T-helper 17 cell (primary cell): ENCODE measurements at regions not wholly inside any gene's neighbourhood (a gene's known extent, or its start where the extent isn't known, plus 50 kb on each side); places are given as distances from the start of the nearest gene placed in this dataset.

ENCODE experiments used
- ATAC-seq: fragments of 150-1000 bp; cut with Tn5 transposase; 2 replicates; pipeline ENCODE4 v1.10.0; 2021; ENCODE audit warnings: mild to moderate bottlenecking, moderate library complexity
- DNase-seq, 3 donors: peaks; one replicate each; pipeline versions ENCODE4 v3.0.0 to v3.0.0-alpha.2; 2020 to 2021
- H3K9me3 ChIP-seq: one replicate; pipeline ENCODE4 v1.7.0; 2013; ENCODE audit warnings: low read length, mild to moderate bottlenecking; ENCODE audit not compliant: control insufficient read depth, poor library complexity, severe bottlenecking
- H3K27ac Mint-ChIP-seq: one replicate; pipeline ENCODE4 v1.8.0; 2022; ENCODE audit warnings: mild to moderate bottlenecking, moderate library complexity, mixed read lengths
- H3K27me3 Mint-ChIP-seq: one replicate; pipeline ENCODE4 v1.8.0; 2022; ENCODE audit warnings: mixed read lengths
- H3K36me3 Mint-ChIP-seq: one replicate; pipeline ENCODE4 v1.8.0; 2022; ENCODE audit warnings: low read depth, mixed read lengths
- H3K4me1 Mint-ChIP-seq: one replicate; pipeline ENCODE4 v1.8.0; 2022; ENCODE audit warnings: mild to moderate bottlenecking, mixed read lengths
- H3K4me3 Mint-ChIP-seq: one replicate; pipeline ENCODE4 v1.8.0; 2022; ENCODE audit warnings: mild to moderate bottlenecking, moderate library complexity, mixed read lengths

DNA sequence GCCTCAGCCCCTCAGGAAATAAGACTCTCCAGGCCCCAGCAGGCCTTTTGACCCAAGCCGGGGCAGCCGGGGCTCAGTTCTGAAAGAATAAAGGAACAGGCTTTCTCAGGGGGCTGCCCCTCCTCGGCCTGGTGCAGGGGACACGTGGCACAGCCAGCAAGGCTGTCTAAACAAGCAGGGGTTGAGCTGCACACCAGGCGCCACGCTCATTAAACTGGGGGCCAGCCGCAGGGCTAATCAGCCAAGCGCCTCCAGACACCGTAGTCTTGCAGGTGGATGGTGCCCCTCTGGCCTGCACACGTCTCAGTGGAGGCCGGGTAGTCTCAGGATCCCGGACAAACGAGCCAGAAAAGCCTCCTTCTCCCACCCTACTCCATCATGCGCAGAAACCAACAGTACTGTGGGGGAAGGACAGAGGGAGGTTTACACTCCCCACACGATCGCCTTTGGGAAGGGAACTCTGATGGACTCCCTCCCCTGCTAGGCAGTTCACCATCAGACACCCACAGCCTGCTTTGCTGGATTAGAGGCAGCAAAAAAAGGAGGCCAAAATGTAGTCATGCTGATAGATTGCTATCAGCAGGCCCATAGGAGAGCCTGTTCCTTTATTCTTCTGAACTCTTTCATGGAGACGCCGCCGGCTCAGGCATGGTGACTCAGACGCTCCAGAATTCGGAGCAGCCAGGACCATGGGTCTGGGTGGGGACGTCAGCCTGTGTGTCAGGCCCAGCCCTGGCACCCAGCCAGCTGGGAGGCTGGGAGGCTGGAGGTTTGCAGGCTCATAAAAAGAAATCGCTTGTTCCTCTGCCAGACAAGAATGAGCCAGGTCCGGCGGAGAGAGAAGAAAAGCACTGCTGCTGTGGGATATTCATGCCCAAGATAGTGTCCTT, 342.4 kb downstream of the BCOR start:
- H3K4me1 Mint-ChIP-seq, result peaks cover 5% of the 10 kb centered on the region
- DNase-seq (peak in 1 of 3 donors; percentile 9), ATAC-seq (no peak)
- no peak overlapping the region for H3K4me3 Mint-ChIP-seq
- no peaks in the 10 kb centered on the region for H3K9me3 ChIP-seq
- no peaks in the 10 kb centered on the region for H3K36me3 Mint-ChIP-seq
- H3K27ac Mint-ChIP-seq, result no peak overlapping the region
- no peaks in the 10 kb centered on the region for H3K27me3 Mint-ChIP-seq

DNA sequence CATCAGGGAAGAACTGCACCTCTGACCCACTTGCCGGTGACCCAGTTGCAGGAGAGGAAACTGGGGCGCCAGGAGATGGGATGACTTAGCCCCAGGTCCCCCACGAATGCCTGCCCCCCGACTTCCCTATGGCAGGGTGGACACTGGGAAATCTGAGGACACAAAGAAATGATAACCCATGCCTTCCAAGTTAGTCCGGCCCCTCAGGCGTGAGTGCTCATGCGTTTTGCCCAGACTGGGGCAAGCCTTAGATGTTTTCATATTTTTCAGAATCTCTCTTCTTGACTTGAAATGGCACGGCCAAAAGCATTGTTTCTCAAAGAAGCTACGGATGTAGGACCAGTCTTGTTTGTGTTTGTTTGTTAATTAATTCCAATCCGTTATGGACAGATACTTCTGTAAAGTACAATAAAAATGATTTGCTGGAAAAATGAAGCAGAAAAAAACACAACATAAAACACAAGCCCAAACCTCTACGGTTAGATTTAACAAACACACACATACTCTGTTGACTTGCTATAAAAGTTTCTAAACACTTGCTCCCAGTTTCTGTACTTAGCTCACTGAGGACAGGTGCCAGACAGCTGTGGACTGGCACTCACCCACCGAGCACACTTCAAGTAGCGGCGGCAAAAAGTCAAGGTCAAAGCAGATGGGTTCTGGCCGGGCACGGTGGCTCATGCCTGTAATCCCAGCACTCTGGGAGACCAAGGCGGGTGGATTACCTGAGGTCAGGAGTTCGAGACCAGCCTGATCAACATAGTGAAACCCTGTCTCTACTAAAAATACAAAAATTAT, 341.5 kb downstream of the BCOR start:
- Mint-ChIP-seq H3K36me3 (no peaks in the 10 kb centered on the region), H3K27ac (no peak overlapping the region), H3K4me1 (peaks cover 5% of the 10 kb centered on the region), H3K4me3 (no peak overlapping the region), H3K27me3 (no peaks in the 10 kb centered on the region)
- DNase-seq (no peak), ATAC-seq (no peak)
- no peaks in the 10 kb centered on the region for H3K9me3 ChIP-seq

DNA sequence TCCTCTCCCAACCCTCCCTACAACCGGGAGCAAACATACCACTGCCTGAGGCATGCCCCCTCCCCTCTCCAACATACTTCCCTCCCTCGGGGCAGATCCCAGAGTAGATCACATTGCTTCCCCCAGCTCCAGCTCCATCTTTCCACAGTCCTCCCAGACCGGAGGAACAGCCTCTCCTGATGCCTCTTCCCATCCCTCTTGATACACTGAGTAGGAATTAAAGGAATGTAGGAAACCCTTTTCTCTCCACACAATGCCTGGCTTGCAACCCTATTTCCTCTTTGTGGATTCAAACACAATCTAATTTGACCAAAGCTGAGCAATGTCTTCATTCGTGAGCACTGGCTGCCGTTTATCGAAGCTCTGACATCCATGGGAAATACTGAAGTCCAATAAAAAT, 339.8 kb downstream of the BCOR start:
- DNase-seq (no peak), ATAC-seq (no peak)
- Mint-ChIP-seq H3K27ac (no peak overlapping the region), H3K27me3 (no peaks in the 10 kb centered on the region), H3K4me3 (no peak overlapping the region), H3K36me3 (no peaks in the 10 kb centered on the region), H3K4me1 (peaks cover 5% of the 10 kb centered on the region)
- H3K9me3 ChIP-seq, result no peaks in the 10 kb centered on the region

DNA sequence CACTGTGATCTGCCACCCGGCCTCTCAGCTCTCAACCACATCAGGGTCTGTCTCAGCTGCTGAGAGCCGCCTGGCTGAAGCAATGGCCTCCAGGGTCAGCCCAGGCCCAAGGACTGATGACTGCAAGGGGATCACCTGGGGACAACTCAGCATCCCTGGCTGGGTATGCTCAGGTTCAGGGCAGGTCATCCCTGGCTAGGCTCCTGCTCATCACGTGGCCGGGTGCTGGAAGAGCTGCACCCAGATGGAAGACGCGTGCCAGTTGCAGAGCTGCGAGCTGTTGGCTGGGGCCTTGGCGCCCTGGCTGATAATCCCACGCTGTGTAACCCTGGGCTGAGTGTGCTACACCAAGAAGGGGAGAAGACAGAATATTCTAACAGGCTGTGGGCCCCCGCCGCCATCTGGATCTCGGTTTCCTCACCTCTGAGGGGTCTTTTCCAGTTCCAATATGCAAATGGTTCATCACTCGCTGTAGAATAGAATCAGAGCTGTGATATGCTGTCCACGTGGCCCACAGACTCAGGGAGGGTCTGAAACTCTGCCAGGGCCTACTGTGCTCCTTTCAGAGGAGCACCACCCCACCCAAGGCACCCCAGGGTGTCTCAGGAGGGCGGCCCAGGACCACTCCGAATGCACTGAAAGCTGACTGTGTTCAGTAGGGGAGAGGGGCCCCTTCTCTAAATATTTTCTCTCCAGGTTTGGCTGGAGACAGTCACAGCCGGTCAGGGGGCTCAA, 338.8 kb downstream of the BCOR start:
- Mint-ChIP-seq H3K36me3 (no peaks in the 10 kb centered on the region), H3K4me1 (peaks cover 3% of the 10 kb centered on the region), H3K4me3 (no peak overlapping the region), H3K27ac (no peak overlapping the region), H3K27me3 (no peaks in the 10 kb centered on the region)
- H3K9me3 ChIP-seq, result no peaks in the 10 kb centered on the region
- ATAC-seq, result no peak
- DNase-seq, result no peak

DNA sequence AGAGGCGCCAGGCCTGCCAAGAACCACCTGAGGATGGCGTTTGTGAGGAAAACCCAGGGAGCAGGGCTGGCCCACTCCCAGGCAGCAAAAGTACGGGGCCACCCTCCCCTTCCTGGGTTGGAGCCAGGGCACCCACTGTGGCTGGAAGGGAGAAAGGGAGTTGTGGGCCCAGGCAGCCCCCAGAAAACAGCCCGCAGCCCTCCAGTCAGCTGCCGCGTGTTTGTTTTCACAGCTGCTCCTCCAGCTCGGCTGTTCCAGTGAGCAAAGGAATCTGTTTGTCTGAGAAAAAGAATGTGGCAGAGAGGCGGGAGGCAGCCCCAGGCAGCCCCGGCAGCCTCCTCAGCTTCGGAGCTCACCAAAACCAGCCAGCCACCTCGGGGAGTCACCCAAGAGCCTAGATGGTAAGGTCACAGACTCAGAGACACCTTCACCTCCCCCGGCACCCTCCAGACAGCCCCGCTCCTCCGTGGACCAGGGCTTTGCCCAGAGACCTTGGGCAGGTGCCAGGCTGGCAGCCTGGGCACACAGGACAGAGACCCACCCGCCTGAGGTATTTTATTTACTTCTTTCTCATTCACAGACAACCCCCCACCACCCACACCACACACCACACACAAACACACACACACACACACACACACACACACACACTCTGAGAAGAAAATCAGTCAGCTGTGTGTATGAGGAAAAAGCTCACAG, 338.1 kb downstream of the BCOR start:
- ATAC-seq (no peak), DNase-seq (no peak)
- Mint-ChIP-seq H3K27me3 (no peaks in the 10 kb centered on the region), H3K4me1 (peaks cover 3% of the 10 kb centered on the region), H3K27ac (no peak overlapping the region), H3K4me3 (no peak overlapping the region), H3K36me3 (no peaks in the 10 kb centered on the region)
- H3K9me3 ChIP-seq, result no peaks in the 10 kb centered on the region

DNA sequence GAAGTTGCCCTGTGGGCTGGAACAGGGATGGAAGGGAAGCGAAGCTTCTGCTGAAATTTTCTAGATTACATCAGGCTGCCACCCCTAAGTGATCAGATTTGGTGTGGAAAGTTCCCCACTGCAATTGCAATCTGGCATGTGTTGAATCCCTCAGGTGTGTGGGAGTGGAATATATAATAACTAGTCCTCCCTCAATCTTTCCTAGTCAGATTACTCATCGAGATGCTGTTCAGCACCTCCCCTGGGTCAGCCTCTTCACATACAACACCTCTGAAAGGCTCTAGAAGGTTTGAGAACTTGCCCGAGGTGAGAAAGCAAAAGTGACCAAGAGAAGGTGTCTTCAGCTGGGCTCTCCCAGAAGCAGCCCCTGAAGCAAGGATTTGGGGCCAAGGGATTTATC, 336.8 kb downstream of the BCOR start:
- no peak overlapping the region for H3K4me3 Mint-ChIP-seq
- no peaks in the 10 kb centered on the region for H3K36me3 Mint-ChIP-seq
- H3K27me3 Mint-ChIP-seq, result no peaks in the 10 kb centered on the region
- DNase-seq, result no peak
- no peak overlapping the region for H3K27ac Mint-ChIP-seq
- no peaks in the 10 kb centered on the region for H3K9me3 ChIP-seq
- H3K4me1 Mint-ChIP-seq, result peaks cover 8% of the 10 kb centered on the region
- no peak for ATAC-seq

DNA sequence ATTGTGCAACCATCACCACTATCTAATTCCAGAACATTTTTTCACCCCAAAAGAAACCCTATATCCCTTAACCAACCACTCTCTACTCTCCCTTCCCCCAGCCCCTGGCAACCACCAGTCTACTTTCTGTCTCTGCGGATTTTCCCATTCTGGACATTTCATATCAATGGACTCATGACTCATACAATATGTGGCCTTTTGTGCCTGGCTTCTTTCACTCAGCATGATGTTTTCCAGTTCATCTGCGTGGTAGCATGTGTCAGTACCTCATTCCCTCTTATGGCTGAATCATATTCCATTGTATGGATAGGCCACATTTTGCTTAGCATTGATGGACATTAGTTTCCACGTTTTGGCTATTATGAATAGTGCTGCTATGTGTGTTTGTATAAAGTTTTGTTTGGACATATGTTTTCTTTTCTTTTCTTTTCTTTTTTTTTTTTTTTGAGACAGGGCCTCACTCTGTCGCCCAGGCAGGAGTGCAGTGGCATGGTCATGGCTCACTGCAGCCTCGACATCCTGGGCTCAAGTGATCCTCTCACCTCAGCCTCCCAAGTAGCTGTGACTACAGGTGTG, 335.4 kb downstream of the BCOR start:
- Mint-ChIP-seq H3K36me3 (no peaks in the 10 kb centered on the region), H3K4me3 (no peak overlapping the region), H3K27me3 (no peaks in the 10 kb centered on the region), H3K27ac (peak overlapping the region; percentile 29), H3K4me1 (peaks cover 13% of the 10 kb centered on the region)
- H3K9me3 ChIP-seq, result no peaks in the 10 kb centered on the region
- DNase-seq (no peak), ATAC-seq (no peak)

DNA sequence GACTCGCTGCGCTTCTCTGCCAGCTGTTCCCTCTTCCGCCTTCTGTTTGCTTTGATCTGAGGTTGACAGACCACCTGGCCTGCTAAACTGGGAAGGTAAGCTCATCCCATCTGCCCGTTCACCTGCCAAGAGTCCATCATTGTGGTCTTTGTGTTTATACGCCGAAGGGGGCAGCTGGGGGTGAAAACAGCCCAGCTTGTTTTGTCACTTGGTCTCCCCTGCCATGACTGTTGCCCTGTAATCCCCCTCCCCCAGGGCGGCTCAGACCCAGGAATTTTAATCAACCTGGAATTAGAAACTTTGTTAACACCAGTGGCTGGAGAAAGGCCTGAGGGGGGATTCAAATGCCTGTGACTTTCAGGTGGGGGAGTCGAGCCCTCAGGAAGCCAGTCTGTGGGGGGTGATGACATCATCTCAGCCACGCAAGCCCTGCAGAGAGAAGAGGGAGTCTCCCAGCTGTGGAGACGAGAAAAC, 333.3 kb downstream of the BCOR start:
- DNase-seq (no peak), ATAC-seq (no peak)
- no peaks in the 10 kb centered on the region for H3K9me3 ChIP-seq
- H3K4me1 Mint-ChIP-seq, result peaks cover 13% of the 10 kb centered on the region
- no peaks in the 10 kb centered on the region for H3K36me3 Mint-ChIP-seq
- no peaks in the 10 kb centered on the region for H3K27me3 Mint-ChIP-seq
- H3K4me3 Mint-ChIP-seq, result no peak overlapping the region
- peak overlapping the region; percentile 21 for H3K27ac Mint-ChIP-seq

DNA sequence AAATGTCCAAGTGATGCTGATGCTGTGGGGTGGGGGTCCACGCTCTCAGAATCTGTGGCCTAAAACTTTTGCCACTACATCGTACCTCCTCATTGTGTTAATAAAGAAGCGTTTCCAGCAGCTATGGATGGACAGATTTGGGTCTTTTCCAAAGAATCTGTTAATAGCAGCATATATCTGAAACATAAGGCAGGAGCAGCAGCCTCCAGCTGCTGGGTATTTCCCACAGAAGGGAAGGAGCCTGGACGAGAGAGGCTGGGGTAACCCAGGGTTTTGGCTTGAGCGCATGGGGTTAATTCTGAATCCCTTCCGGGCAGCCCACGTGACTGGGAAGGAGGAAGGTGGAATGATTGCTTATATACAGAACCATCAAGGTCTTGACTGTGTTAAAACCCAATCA, 332.4 kb downstream of the BCOR start:
- Mint-ChIP-seq H3K27me3 (no peaks in the 10 kb centered on the region), H3K36me3 (no peaks in the 10 kb centered on the region), H3K27ac (peak overlapping the region; percentile 89), H3K4me1 (peaks cover 13% of the 10 kb centered on the region), H3K4me3 (peak overlapping the region; percentile 45)
- no peaks in the 10 kb centered on the region for H3K9me3 ChIP-seq
- no peak for ATAC-seq
- DNase-seq, result no peak

DNA sequence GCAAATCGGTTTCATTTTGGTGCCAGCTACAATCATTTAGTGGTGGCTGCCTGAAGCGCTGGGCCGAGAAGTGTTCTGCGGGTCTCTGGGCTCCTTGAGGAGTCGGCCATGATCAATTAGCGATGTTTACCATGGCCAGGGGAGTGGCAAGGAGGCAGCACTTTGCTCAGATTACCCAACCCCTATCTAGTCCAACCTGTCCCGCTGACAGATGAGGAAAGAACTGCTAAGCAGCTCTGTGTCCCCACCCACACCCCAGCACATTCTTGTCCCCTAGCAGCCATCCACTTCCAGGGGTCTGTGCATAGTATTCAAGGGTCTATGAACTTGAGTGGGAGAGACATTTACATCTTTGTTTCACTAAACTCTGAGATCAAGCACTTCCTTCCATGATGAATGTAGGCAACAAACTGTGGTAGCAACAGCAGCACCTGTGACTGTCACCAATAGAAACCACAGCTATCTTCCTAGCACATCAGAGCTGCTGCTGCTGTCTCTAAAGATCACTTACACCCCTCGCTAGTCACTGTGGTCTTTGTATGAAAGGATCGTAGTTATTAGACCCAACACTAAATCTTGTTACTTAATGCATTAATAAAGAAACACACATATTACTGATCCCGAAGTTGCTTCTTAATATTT, 331.6 kb downstream of the BCOR start:
- no peaks in the 10 kb centered on the region for H3K36me3 Mint-ChIP-seq
- peak; percentile 97 for ATAC-seq
- no peaks in the 10 kb centered on the region for H3K27me3 Mint-ChIP-seq
- peak overlapping the region; percentile 45 for H3K4me3 Mint-ChIP-seq
- peaks cover 12% of the 10 kb centered on the region for H3K4me1 Mint-ChIP-seq
- H3K9me3 ChIP-seq, result no peaks in the 10 kb centered on the region
- DNase-seq, result no peak
- H3K27ac Mint-ChIP-seq, result peak overlapping the region; percentile 89

DNA sequence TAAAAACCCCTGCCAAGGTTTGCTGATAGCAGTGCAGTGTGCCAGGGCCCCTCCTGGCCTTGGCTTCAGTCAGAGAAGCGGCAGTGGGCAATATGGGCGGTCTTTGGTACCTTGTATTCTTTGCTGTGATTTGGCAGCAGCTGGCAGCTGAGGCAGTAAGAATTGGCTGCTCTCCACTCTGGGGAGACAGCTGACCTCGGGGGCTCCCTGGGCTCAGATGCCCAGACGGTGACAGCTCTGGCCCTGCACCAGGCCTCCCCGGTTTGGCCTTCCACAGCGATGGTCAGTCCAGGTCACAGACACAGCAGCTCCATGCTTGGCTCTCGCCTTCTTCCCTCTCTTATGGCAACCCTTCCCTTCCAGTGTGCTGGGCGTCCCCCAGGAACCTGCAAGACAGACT, 330.9 kb downstream of the BCOR start:
- peaks cover 16% of the 10 kb centered on the region for H3K4me1 Mint-ChIP-seq
- H3K36me3 Mint-ChIP-seq, result no peaks in the 10 kb centered on the region
- ATAC-seq (no peak), DNase-seq (no peak)
- H3K4me3 Mint-ChIP-seq, result no peak overlapping the region
- no peaks in the 10 kb centered on the region for H3K9me3 ChIP-seq
- H3K27me3 Mint-ChIP-seq, result no peaks in the 10 kb centered on the region
- peak overlapping the region; percentile 89 for H3K27ac Mint-ChIP-seq

DNA sequence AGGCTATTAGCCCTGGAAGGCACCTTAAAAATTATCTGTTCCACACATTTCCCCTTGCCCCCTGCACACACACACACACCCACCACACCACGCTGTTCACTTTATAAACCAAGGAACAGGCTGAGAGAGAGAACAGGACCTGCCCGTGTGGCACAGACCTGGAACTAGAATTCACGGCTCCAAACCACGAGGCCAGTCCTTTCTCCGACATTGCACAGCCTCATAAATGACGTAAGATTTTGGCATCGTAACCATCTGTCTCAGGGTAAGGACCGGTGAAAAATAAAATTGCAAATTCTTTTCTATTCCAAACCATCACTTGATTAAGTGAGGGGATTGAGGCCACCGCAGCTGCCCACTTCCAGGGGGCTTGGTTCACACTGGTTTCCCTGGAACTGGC, 330.3 kb downstream of the BCOR start:
- Mint-ChIP-seq H3K27ac (no peak overlapping the region), H3K4me1 (peaks cover 20% of the 10 kb centered on the region), H3K27me3 (no peaks in the 10 kb centered on the region), H3K4me3 (no peak overlapping the region), H3K36me3 (no peaks in the 10 kb centered on the region)
- DNase-seq (no peak), ATAC-seq (no peak)
- no peaks in the 10 kb centered on the region for H3K9me3 ChIP-seq
